Hematopoietic multipotent progenitor cell treated with erythropoietin and hydrocortisone succinate and interleukin-3 and kit ligand, for 6 days (in vitro differentiated cells): ENCODE measurements at regions not wholly inside any gene's neighbourhood (a gene's known extent, or its start where the extent isn't known, plus 50 kb on each side); places are given as distances from the start of the nearest gene placed in this dataset.

Source experiments
- DNase-seq: peaks from one replicate; pipeline ENCODE4 v3.0.0-alpha.2; 2015

GRCh38 chr20:10807013-10807412 lies 133.2 kb upstream of the JAG1 start:
- DNase-seq: no peak

DNA sequence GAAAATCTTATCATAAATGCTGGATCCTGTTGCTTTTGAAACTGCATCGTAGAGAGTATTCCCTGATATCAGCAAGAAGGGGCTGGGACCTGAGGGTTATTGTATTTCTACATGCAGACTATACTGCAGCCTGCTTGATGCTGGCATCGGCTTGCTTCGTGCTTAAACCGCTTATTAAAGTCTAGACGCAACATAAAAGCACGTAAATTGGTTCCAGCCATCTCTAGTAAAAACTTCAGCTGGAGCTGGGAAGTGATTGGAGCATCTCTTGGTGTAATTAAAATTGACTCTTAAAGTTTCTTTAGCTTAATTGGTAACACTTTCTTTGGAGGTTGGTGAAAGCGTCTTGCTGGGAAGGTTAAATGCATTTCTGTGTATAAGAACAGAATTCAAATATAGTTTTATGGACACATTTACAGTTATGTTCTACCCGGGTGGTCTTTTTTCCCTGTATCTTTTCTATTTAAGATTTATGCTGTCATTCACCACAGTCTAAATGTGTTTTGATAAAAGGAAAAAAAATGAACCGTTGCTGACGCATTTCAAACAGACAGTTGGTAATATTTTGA lies 139.0 kb upstream of the JAG1 start:
- DNase-seq: no peak

DNA sequence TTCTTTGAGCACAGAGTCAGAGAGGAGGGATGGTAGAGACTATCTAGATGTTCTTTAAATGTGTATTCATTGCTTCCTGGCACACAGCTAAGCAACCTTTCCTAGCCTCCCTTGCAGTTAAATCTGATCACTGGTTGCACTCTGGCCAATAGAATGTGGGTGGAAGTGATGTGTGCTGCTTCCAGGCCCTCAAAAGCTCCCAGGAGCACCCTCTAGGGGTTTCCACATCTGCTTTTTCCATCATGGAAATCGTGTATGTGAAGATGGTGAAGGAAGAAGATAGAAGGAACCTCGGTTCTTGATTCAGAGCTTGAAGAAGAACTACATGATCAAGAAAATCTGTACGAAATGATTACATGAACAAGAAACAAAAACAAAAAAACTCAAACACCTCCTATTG lies 149.8 kb upstream of the JAG1 start:
- no peak for DNase-seq

DNA sequence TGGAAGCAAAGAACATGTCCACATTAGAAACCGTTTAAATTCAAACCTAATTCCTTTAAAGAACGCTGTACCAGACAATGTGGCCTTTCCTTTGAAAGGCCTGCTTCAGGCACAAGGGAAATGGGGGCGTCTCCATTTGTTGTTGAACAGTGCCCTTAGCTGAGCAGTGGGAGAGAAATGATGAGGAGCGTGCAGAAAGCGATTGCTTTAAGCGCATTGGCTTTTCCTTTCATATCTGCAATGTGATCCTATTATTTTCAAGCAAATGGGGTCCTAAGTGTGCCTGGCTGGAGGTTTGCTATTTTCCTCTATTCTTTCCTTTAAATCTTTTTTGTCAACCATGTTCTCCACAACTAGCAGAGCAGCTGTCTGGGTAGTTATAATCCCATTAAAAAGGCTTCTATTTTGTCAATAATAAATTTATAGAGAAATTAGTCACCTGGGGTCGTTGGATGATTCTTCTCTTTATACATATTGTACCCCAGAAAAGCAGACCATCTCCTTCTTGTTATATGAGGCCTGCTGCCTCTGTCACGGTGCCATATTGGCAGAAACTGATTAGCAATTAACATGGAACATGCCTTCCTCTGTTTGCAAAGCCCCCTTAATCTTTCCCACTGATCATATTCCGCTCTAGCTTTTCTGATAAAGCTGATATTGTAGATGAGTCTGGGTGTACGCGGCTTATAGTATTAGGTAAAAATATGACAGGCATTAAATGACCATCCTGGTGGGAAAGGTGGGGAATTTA lies 151.1 kb upstream of the JAG1 start:
- DNase-seq: no peak

- no peak for DNase-seq
Measured at GRCh38 chr20:10826111-10826510, 152.3 kb upstream of the JAG1 start.

- DNase-seq: no peak
Measured at GRCh38 chr20:10828180-10828579, 154.4 kb upstream of the JAG1 start.

DNA sequence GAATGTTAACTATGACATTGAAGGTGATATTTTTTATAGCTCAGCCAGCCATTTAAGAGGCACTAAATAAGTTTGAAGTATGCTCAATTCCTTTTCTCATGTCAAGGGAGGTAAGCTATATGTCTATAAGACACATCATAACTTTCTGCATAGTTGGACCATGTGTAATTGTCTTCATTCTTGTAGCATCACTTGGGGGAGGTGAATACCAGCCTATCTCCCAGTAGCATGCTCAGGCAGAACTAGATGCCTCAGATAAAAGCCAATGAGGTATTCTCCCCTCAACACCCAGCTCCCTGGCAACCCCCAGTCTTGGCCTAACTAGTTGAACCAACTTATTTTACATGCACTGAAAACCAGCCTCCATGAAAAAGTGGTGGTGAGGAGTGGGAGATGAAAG lies 158.3 kb upstream of the JAG1 start:
- DNase-seq: no peak

DNA sequence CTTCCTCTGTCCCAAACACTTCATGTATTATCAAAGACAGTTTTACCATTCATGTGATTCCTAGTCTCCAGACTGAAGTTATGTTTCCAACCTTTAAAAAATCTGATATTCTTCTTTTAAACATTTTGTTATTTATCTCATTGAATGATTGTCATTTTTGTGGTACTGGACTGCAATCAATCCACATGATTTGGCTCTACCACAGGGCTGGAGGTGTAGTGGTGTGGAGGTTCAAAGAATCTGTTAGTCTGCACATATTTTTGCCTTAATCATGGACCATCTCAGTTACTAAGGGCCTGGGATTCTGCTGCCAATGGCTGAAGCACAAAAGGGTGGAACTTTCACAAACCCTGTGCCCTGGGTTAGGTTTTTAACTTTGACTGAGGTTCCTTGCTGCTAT lies 164.1 kb upstream of the JAG1 start:
- no peak for DNase-seq

DNA sequence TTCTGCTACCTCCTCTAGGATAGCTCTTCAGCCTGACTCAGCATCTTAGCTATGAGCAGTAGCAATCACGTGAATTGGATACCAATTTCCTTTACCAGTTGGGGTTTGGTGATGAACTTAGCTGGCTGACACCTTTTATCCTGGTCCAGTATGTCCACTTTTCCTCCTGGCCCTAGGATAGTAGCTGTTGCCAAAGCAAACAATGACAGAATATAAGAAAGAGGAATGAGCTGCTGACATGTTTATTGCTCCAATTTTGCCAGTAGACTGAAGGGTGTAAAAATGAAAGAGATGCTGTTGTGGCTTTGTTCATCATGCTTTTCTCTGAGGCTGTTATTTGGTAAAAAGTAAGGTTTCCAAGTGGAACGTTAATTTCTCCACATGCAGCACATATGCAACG lies 168.3 kb upstream of the JAG1 start:
- no peak for DNase-seq

- DNase-seq: no peak
Measured at GRCh38 chr20:10843146-10843711, 169.4 kb upstream of the JAG1 start.

DNA sequence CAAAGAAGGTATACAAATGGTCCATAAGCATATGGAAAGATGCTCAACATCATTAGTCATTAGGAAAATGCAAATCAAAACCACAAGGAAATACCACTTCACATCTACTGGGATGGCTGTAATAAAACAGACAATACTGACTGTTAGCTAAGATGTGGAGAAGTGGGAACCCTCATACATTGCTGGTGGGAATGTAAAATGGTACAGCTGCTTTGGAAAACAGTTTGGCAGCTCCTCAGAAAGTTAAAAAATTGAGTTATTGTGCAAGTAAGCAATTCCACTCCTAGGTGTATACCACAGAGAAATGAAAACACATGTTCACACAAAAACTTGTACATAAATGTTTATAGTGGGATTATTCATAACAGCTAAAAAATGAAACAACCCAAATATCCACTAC lies 173.0 kb upstream of the JAG1 start:
- DNase-seq: no peak

DNA sequence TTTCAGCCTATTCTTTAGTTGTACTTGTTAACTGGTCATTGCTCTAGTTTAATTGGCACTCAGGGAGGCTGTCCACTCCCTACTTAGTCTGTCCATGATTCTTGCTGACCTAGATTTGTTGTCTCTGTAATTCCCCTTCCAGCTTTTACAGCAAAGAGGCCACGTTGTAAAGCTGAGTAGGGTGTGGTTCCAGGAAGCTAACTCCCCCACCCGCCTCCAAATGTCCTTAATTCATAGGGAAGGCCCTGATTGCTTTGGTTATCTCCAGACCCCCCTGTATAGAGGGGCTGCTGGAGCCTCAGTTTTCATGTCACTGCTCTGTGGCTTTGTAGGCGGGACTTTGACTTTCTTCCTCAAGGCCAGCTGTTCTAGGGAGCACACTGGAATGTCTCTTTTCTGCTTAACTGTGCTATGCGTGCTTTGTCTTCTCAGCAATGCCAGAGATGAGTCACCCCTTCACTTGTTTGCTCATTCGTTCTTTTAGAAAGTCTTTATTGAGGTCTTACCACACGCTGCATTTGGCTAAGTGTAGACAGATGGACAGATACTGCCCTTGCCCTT lies 175.1 kb upstream of the JAG1 start:
- DNase-seq: no peak

- DNase-seq: no peak
Measured at GRCh38 chr20:10853176-10853575, 179.4 kb upstream of the JAG1 start.

- no peak for DNase-seq
Measured at GRCh38 chr20:10853731-10854130, 179.9 kb upstream of the JAG1 start.

GRCh38 chr20:10854976-10855375 lies 181.2 kb upstream of the JAG1 start:
- DNase-seq: no peak

DNA sequence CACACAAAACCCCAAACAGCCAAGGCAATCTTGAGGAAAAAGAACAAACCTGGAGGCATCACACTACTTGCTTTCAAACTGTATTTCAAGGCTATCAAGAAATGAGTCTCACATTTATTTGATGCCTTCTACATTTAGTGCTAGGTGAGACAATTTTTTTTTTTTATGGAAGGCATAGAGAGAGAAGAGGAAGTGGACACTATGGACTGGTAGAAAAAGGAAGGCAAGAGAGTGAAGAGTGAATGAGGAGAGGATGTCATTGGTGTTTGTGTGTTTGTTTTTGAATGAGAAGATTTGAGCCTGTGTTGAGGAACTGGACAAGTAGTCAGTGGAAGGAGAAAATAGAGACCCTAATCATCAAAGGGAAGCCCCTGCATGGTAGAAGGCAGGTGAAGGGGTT lies 182.0 kb upstream of the JAG1 start:
- no peak for DNase-seq

- no peak for DNase-seq
Measured at GRCh38 chr20:10856237-10857015, 182.6 kb upstream of the JAG1 start.

DNA sequence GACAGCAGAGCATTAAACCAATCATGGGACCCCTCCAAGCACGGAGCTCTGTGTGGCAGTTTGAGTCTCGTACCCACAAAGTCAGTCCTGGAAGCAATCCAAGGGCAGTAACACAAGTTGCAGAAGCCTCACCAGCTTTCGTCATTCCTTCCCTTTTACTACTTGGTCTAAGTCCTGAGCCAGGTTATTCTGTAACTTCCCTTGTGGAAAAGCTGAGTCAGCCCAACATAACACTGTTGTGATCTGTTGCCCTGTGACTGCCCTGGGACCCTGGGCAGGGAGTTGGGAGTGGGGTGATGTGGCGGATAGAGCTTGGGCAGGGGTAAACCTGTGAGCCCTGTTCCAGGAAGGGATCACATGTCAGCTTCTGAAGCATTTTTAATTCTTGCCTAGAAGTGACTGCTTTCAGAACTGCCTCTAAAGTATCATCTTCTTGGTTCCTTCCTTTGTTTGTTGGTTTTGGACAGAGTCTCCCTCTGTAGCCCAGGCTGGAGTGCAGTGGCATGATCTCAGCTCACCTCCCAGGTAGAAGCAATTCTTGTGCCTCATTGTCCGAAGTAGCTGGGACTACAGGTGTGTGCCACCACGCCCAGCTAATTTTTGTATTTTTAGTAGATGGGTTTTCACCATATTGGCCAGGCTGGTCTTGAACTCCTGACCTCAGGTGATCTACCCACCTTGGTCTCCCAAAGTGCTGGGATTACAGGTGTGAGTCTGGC lies 183.7 kb upstream of the JAG1 start:
- DNase-seq: peak; percentile 74

GRCh38 chr20:10861090-10861489 lies 187.3 kb upstream of the JAG1 start:
- DNase-seq: peak; percentile 31

GRCh38 chr20:10861619-10862018 lies 187.8 kb upstream of the JAG1 start:
- no peak for DNase-seq

DNA sequence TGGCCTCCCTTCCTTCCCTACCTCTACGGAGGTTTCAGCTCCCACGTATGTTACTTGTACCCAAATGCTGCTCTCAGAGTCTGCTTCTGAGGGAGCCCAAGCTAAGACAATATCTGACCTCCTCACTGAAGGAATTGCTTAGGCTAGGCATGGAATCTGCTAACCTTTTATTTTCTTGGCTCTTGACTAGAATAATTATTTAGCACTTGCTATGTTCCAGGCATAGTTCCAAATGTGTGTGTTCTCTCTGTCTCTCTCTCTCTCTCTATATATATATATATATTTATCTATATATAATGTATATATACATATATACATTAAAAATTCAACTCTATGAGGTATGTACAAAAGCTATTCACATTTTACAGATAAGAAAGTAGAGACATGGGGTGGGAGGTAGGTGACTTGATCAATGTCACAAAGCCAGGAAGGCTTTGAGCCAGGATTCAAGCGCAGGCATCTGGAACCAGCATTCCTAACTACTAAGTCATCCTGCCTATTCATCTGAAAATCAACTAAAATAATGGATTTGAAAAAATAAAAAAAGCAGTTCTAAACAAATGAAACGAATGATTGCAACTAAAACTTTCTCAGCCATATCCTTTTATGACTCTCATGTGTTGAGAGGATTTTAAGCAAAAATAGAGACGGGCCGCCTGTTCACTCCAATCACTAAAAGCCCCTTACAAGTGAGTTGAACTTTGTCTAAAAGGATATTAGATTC lies 189.7 kb upstream of the JAG1 start:
- DNase-seq: no peak

DNA sequence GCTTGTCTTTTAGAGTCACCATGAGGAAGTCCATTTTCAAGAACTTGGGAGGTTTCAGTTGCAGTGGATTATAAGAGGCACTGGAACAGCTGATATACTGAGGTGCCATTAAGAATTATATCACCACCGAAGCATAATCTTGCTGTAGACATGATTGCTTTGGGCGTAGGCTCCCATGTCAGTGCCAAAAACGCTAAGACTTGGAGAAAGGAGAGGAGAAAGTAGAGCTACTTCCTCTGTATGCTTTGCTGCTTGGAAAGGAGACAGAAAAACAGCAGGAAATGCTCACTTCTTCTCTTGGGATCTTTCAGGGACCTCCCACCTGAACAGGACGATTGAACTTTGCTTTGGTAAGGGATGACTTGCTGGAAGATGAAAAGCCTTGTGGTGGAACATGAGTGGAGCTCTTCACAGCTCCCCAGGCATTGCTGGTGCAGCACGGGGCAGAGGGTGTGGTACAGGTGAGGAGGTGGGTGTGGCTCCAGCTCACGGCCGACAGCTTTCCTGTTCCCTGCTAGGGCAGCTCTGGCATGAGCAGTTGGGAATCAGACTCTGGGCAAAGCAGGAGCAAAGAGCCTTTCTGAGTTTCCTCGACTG lies 190.4 kb upstream of the JAG1 start:
- DNase-seq: no peak
